ENCODE measurements at regions not wholly inside any gene's neighbourhood (a gene's known extent, or its start where the extent isn't known, plus 50 kb on each side); places are given as distances from the start of the nearest gene placed in this dataset.
"Not testable (repeated sequence)": the region's sequence is repeated elsewhere in the genome, so short reads cannot be mapped to it uniquely, and the experiment has no call there.

- DNase-seq, result no peak
Measured at GRCh38 chr14:27660683-27661082, 1062.8 kb upstream of the NOVA1 start.

GRCh38 chr14:27668531-27668930 is 1070.7 kb upstream of the NOVA1 start:
- DNase-seq, result no peak

- no peak for DNase-seq
Measured at GRCh38 chr14:27672047-27672446, 1074.2 kb upstream of the NOVA1 start.

- DNase-seq, result not testable (repeated sequence)
Measured at GRCh38 chr14:27672811-27673737, 1075.2 kb upstream of the NOVA1 start.

- no peak for DNase-seq
Measured at GRCh38 chr14:27686137-27686536, 1080.5 kb upstream of the FOXG1 start.

GRCh38 chr14:27688841-27689444 is 1077.6 kb upstream of the FOXG1 start:
- DNase-seq, result no peak

- no peak for DNase-seq
Measured at GRCh38 chr14:27712364-27712763, 1054.2 kb upstream of the FOXG1 start.

- no peak for DNase-seq
Measured at GRCh38 chr14:27715561-27715960, 1051.0 kb upstream of the FOXG1 start.

GRCh38 chr14:27721760-27722159 is 1044.8 kb upstream of the FOXG1 start:
- DNase-seq, result no peak

GRCh38 chr14:27725482-27725881 is 1041.1 kb upstream of the FOXG1 start:
- no peak for DNase-seq

GRCh38 chr14:27727251-27727770 is 1039.3 kb upstream of the FOXG1 start:
- no peak for DNase-seq

- no peak for DNase-seq
Measured at GRCh38 chr14:27730204-27730603, 1036.4 kb upstream of the FOXG1 start.

- DNase-seq, result no peak
Measured at GRCh38 chr14:27739657-27740156, 1026.9 kb upstream of the FOXG1 start.

GRCh38 chr14:27750114-27750513 is 1016.5 kb upstream of the FOXG1 start:
- no peak for DNase-seq

GRCh38 chr14:27757642-27758041 is 1008.9 kb upstream of the FOXG1 start:
- not testable (repeated sequence) for DNase-seq

GRCh38 chr14:27760367-27760766 is 1006.2 kb upstream of the FOXG1 start:
- not testable (repeated sequence) for DNase-seq

GRCh38 chr14:27799066-27800028 is 967.2 kb upstream of the FOXG1 start:
- not testable (repeated sequence) for DNase-seq

- DNase-seq, result not testable (repeated sequence)
Measured at GRCh38 chr14:27817746-27818430, 948.7 kb upstream of the FOXG1 start.

- DNase-seq, result peak; percentile 29
Measured at GRCh38 chr14:27826149-27826548, 940.4 kb upstream of the FOXG1 start.

- DNase-seq, result not testable (repeated sequence)
Measured at GRCh38 chr14:27831978-27832377, 934.6 kb upstream of the FOXG1 start.

- DNase-seq, result not testable (repeated sequence)
Measured at GRCh38 chr14:27833001-27833400, 933.6 kb upstream of the FOXG1 start.

- no peak for DNase-seq
Measured at GRCh38 chr14:27836386-27836785, 930.2 kb upstream of the FOXG1 start.
